Nephron progenitor cell (in vitro differentiated cells): ENCODE measurements at regions not wholly inside any gene's neighbourhood (a gene's known extent, or its start where the extent isn't known, plus 50 kb on each side); places are given as distances from the start of the nearest gene placed in this dataset.

Source experiments
- DNase-seq: peaks from one replicate; pipeline ENCODE4 v3.0.0; 2021
- H3K27ac Mint-ChIP-seq: 2 replicates; pipeline ENCODE4 v1.8.0; 2021; ENCODE audit warnings: mild to moderate bottlenecking, moderate library complexity, mixed read lengths
- H3K27me3 Mint-ChIP-seq: 2 replicates; pipeline ENCODE4 v1.8.0; 2021; ENCODE audit warnings: mild to moderate bottlenecking, low read depth, mixed read lengths; ENCODE audit not compliant: poor library complexity
- H3K36me3 Mint-ChIP-seq: 2 replicates; pipeline ENCODE4 v1.8.0; 2021; ENCODE audit warnings: low read depth, mixed read lengths
- H3K4me1 Mint-ChIP-seq: 2 replicates; pipeline ENCODE4 v1.8.0; 2021; ENCODE audit warnings: mixed read lengths
- H3K4me3 Mint-ChIP-seq: 2 replicates; pipeline ENCODE4 v1.8.0; 2021; ENCODE audit warnings: mild to moderate bottlenecking, moderate library complexity, mixed read lengths
- H3K9me3 Mint-ChIP-seq: 2 replicates; pipeline ENCODE4 v1.8.0; 2021; ENCODE audit warnings: mild to moderate bottlenecking, moderate library complexity, mixed read lengths
- TF ChIP-seq, protein P1 (sequence below): fragments of 200-600 bp; sonication (generic); IDR thresholded peaks from 2 replicates; pipeline ENCODE4 v1.5.0; 2021; ENCODE audit warnings: antibody characterized with exemption

GRCh38 chr2:30394096-30394495 lies 53.0 kb upstream of the LCLAT1 start:
- H3K27me3 Mint-ChIP-seq: peaks cover 26% of the 10 kb centered on the region
- DNase-seq: no peak
- H3K4me3 Mint-ChIP-seq: no peak overlapping the region
- H3K27ac Mint-ChIP-seq: no peak overlapping the region
- H3K4me1 Mint-ChIP-seq: no peaks in the 10 kb centered on the region
- no peaks in the 10 kb centered on the region for H3K36me3 Mint-ChIP-seq
- no peaks in the 10 kb centered on the region for H3K9me3 Mint-ChIP-seq
- TF ChIP-seq, protein P1, sequence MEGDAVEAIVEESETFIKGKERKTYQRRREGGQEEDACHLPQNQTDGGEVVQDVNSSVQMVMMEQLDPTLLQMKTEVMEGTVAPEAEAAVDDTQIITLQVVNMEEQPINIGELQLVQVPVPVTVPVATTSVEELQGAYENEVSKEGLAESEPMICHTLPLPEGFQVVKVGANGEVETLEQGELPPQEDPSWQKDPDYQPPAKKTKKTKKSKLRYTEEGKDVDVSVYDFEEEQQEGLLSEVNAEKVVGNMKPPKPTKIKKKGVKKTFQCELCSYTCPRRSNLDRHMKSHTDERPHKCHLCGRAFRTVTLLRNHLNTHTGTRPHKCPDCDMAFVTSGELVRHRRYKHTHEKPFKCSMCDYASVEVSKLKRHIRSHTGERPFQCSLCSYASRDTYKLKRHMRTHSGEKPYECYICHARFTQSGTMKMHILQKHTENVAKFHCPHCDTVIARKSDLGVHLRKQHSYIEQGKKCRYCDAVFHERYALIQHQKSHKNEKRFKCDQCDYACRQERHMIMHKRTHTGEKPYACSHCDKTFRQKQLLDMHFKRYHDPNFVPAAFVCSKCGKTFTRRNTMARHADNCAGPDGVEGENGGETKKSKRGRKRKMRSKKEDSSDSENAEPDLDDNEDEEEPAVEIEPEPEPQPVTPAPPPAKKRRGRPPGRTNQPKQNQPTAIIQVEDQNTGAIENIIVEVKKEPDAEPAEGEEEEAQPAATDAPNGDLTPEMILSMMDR: no peak

GRCh38 chr2:30396436-30397232 lies 50.4 kb upstream of the LCLAT1 start:
- Mint-ChIP-seq H3K9me3 (no peaks in the 10 kb centered on the region), H3K27me3 (peaks cover 13% of the 10 kb centered on the region), H3K36me3 (no peaks in the 10 kb centered on the region), H3K4me1 (peaks cover under 1% of the 10 kb centered on the region), H3K27ac (no peak overlapping the region), H3K4me3 (no peak overlapping the region)
- no peak for DNase-seq
- TF ChIP-seq, protein P1: no peak
